ENCODE measurements at regions not wholly inside any gene's neighbourhood (a gene's known extent, or its start where the extent isn't known, plus 50 kb on each side); places are given as distances from the start of the nearest gene placed in this dataset.

- no peaks in the 10 kb centered on the region for H3K27me3 ChIP-seq (ENCODE audit: control insufficient read depth, extremely low read depth, insufficient read depth, low read length)
- H3K9me1 ChIP-seq (ENCODE audit: control insufficient read depth, extremely low read depth, insufficient read depth, low read length), result no peaks in the 10 kb centered on the region
- no peak for FAIRE-seq
- dilution Hi-C loops (cut with MboI; ENCODE audit: extremely low pct_ligation_motif_present, low sequenced_read_pairs), result no loop called here
- no peak overlapping the region for H3K4me3 ChIP-seq (ENCODE audit: control insufficient read depth in 2 of 3, extremely low read depth in 1 of 3, insufficient read depth in 2 of 3, low read depth in 1 of 3, low read length in 3 of 3)
- no peaks in the 10 kb centered on the region for H3K9me3 ChIP-seq (ENCODE audit: control insufficient read depth, low read depth, low read length)
- H3K9ac ChIP-seq (ENCODE audit: control insufficient read depth, extremely low read depth, insufficient read depth, low read length), result no peak overlapping the region
- no peak overlapping the region for H3K4me2 ChIP-seq (ENCODE audit: control insufficient read depth, extremely low read depth, insufficient read depth, low read depth, low read length)
- no peaks in the 10 kb centered on the region for H4K20me1 ChIP-seq (ENCODE audit: control insufficient read depth, extremely low read depth, insufficient read depth, low read length)
- TF ChIP-seq CTCF (optimal IDR thresholded peaks at IDR 0.05 in 1 of 3, IDR thresholded peaks at IDR 0.05 in 1 of 3, conservative IDR thresholded peaks at IDR 0.05 in 1 of 3; ENCODE audit: extremely low read depth in 1 of 3, insufficient read depth in 2 of 3, low read length in 3 of 3), result no peak
- TF ChIP-seq EZH2 (IDR thresholded peaks at IDR 0.05; ENCODE audit: low read length), result no peak
- H3K36me3 ChIP-seq (ENCODE audit: control insufficient read depth in 2 of 2, extremely low read depth in 1 of 2, insufficient read depth in 2 of 2, low read length in 2 of 2), result no peaks in the 10 kb centered on the region
- H2AFZ ChIP-seq (ENCODE audit: control insufficient read depth, low read length), result no peak overlapping the region
- DNase-seq (ENCODE audit: low read depth, low spot score), result no peak
- no peaks in the 10 kb centered on the region for H3K4me1 ChIP-seq (ENCODE audit: control insufficient read depth, extremely low read depth, insufficient read depth, low read length)
- no peak overlapping the region for H3K27ac ChIP-seq (ENCODE audit: control insufficient read depth, insufficient read depth, low read length)
- H3K79me2 ChIP-seq (ENCODE audit: control insufficient read depth, insufficient read depth, low read length), result no peaks in the 10 kb centered on the region
Measured at GRCh38 chr4:138446456-138446855, 204.3 kb upstream of the SLC7A11 start.

GRCh38 chr4:138445098-138445497 is 202.9 kb upstream of the SLC7A11 start:
- dilution Hi-C loops (cut with MboI; ENCODE audit: extremely low pct_ligation_motif_present, low sequenced_read_pairs), result no loop called here

More at GRCh38 chr4:138445098-138445497, 202.9 kb upstream of the SLC7A11 start:
- TF ChIP-seq CTCF (optimal IDR thresholded peaks at IDR 0.05 in 1 of 3, IDR thresholded peaks at IDR 0.05 in 1 of 3, conservative IDR thresholded peaks at IDR 0.05 in 1 of 3; ENCODE audit: extremely low read depth in 1 of 3, insufficient read depth in 2 of 3, low read length in 3 of 3), result no peak
- TF ChIP-seq EZH2 (IDR thresholded peaks at IDR 0.05; ENCODE audit: low read length), result no peak
- Histone ChIP-seq H3K9ac (ENCODE audit: control insufficient read depth, extremely low read depth, insufficient read depth, low read length) (no peak overlapping the region), H3K9me3 (ENCODE audit: control insufficient read depth, low read depth, low read length) (no peaks in the 10 kb centered on the region), H3K36me3 (ENCODE audit: control insufficient read depth in 2 of 2, extremely low read depth in 1 of 2, insufficient read depth in 2 of 2, low read length in 2 of 2) (no peaks in the 10 kb centered on the region), H3K79me2 (ENCODE audit: control insufficient read depth, insufficient read depth, low read length) (no peaks in the 10 kb centered on the region), H3K9me1 (ENCODE audit: control insufficient read depth, extremely low read depth, insufficient read depth, low read length) (no peaks in the 10 kb centered on the region), H3K4me3 (ENCODE audit: control insufficient read depth in 2 of 3, extremely low read depth in 1 of 3, insufficient read depth in 2 of 3, low read depth in 1 of 3, low read length in 3 of 3) (no peak overlapping the region), H2AFZ (ENCODE audit: control insufficient read depth, low read length) (no peak overlapping the region), H3K27me3 (ENCODE audit: control insufficient read depth, extremely low read depth, insufficient read depth, low read length) (no peaks in the 10 kb centered on the region), H3K4me2 (ENCODE audit: control insufficient read depth, extremely low read depth, insufficient read depth, low read depth, low read length) (no peak overlapping the region), H3K27ac (ENCODE audit: control insufficient read depth, insufficient read depth, low read length) (no peak overlapping the region), H3K4me1 (ENCODE audit: control insufficient read depth, extremely low read depth, insufficient read depth, low read length) (no peaks in the 10 kb centered on the region), H4K20me1 (ENCODE audit: control insufficient read depth, extremely low read depth, insufficient read depth, low read length) (no peaks in the 10 kb centered on the region)
- no peak for FAIRE-seq
- DNase-seq (ENCODE audit: low read depth, low spot score), result no peak
